Endothelial cell of umbilical vein (primary cell): ENCODE measurements at regions not wholly inside any gene's neighbourhood (a gene's known extent, or its start where the extent isn't known, plus 50 kb on each side); places are given as distances from the start of the nearest gene placed in this dataset.

Source experiments
- CTCF ChIP-seq, 2 donors: IDR thresholded peaks; 1 replicate in 1 of 2; 2 replicates in 1 of 2; pipeline ENCODE4 v1.5.1; 2011; ENCODE audit warnings: low read length in 2 of 2, mild to moderate bottlenecking in 2 of 2, moderate library complexity in 2 of 2, control low read depth in 1 of 2, inconsistent platforms in 1 of 2, low read depth in 1 of 2; ENCODE audit not compliant: insufficient read depth in 1 of 2; ENCODE audit errors: extremely low read depth in 1 of 2
- EZH2 ChIP-seq: IDR thresholded peaks from 2 replicates; pipeline ENCODE4 v1.6.1; 2012; ENCODE audit warnings: borderline replicate concordance, low read depth, mild to moderate bottlenecking, moderate library complexity, low read length, inconsistent platforms; ENCODE audit not compliant: severe bottlenecking
- GATA2 ChIP-seq: IDR thresholded peaks from 2 replicates; pipeline ENCODE4 v1.7.0; 2011; ENCODE audit warnings: low read depth, mild to moderate bottlenecking, moderate library complexity, mixed read lengths, low read length; ENCODE audit not compliant: insufficient read length, insufficient read depth
- POLR2A ChIP-seq: IDR thresholded peaks from 2 replicates; pipeline ENCODE4 v1.6.1; 2012; ENCODE audit warnings: low read depth, mild to moderate bottlenecking, control low read depth, low read length
- TF ChIP-seq, protein P1 (sequence below): IDR thresholded peaks from 2 replicates; pipeline ENCODE4 v1.6.1; 2011; ENCODE audit not compliant: insufficient read depth, insufficient read length

GRCh38 chr7:33852838-33853237 lies 52.5 kb upstream of the BMPER start:
- TF ChIP-seq, protein P1, sequence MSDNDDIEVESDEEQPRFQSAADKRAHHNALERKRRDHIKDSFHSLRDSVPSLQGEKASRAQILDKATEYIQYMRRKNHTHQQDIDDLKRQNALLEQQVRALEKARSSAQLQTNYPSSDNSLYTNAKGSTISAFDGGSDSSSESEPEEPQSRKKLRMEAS, result no peak
- no peak for TF ChIP-seq CTCF (IDR thresholded peaks at IDR 0.05; ENCODE audit: extremely low read depth in 1 of 2, insufficient read depth in 1 of 2, low read depth in 1 of 2, low read length in 2 of 2)
- TF ChIP-seq GATA2, result no peak
- TF ChIP-seq POLR2A, result no peak
- no peak for TF ChIP-seq EZH2
